ENCODE measurements at regions not wholly inside any gene's neighbourhood (a gene's known extent, or its start where the extent isn't known, plus 50 kb on each side); places are given as distances from the start of the nearest gene placed in this dataset.

- dilution Hi-C loops (cut with MboI; ENCODE audit: extremely low pct_ligation_motif_present, low sequenced_read_pairs): no loop called here
- no peak for DNase-seq (ENCODE audit: low read depth, low spot score)
- Histone ChIP-seq H2AFZ (ENCODE audit: control insufficient read depth, low read length) (no peak overlapping the region), H4K20me1 (ENCODE audit: control insufficient read depth, extremely low read depth, insufficient read depth, low read length) (no peaks in the 10 kb centered on the region), H3K9me1 (ENCODE audit: control insufficient read depth, extremely low read depth, insufficient read depth, low read length) (no peaks in the 10 kb centered on the region), H3K27me3 (ENCODE audit: control insufficient read depth, extremely low read depth, insufficient read depth, low read length) (no peaks in the 10 kb centered on the region), H3K4me1 (ENCODE audit: control insufficient read depth, extremely low read depth, insufficient read depth, low read length) (no peaks in the 10 kb centered on the region), H3K27ac (ENCODE audit: control insufficient read depth, insufficient read depth, low read length) (no peak overlapping the region), H3K36me3 (ENCODE audit: control insufficient read depth in 2 of 2, extremely low read depth in 1 of 2, insufficient read depth in 2 of 2, low read length in 2 of 2) (no peaks in the 10 kb centered on the region), H3K79me2 (ENCODE audit: control insufficient read depth, insufficient read depth, low read length) (no peaks in the 10 kb centered on the region), H3K9ac (ENCODE audit: control insufficient read depth, extremely low read depth, insufficient read depth, low read length) (no peak overlapping the region), H3K9me3 (ENCODE audit: control insufficient read depth, low read depth, low read length) (no peaks in the 10 kb centered on the region), H3K4me2 (ENCODE audit: control insufficient read depth, extremely low read depth, insufficient read depth, low read depth, low read length) (no peak overlapping the region), H3K4me3 (ENCODE audit: control insufficient read depth in 2 of 3, extremely low read depth in 1 of 3, insufficient read depth in 2 of 3, low read depth in 1 of 3, low read length in 3 of 3) (no peak overlapping the region)
- TF ChIP-seq EZH2 (IDR thresholded peaks at IDR 0.05; ENCODE audit: low read length): no peak
- no peak for TF ChIP-seq CTCF (optimal IDR thresholded peaks at IDR 0.05 in 1 of 3, IDR thresholded peaks at IDR 0.05 in 1 of 3, conservative IDR thresholded peaks at IDR 0.05 in 1 of 3; ENCODE audit: extremely low read depth in 1 of 3, insufficient read depth in 2 of 3, low read length in 3 of 3)
- FAIRE-seq: no peak
These were observed 79.8 kb upstream of the FZD7 start for GRCh38 chr2:201953880-201954279.

GRCh38 chr2:201955231-201955630, 78.4 kb upstream of the FZD7 start:
- Histone ChIP-seq H3K9me1 (ENCODE audit: control insufficient read depth, extremely low read depth, insufficient read depth, low read length) (no peaks in the 10 kb centered on the region), H4K20me1 (ENCODE audit: control insufficient read depth, extremely low read depth, insufficient read depth, low read length) (no peaks in the 10 kb centered on the region), H3K9ac (ENCODE audit: control insufficient read depth, extremely low read depth, insufficient read depth, low read length) (no peak overlapping the region), H3K27ac (ENCODE audit: control insufficient read depth, insufficient read depth, low read length) (no peak overlapping the region), H3K27me3 (ENCODE audit: control insufficient read depth, extremely low read depth, insufficient read depth, low read length) (no peaks in the 10 kb centered on the region), H3K9me3 (ENCODE audit: control insufficient read depth, low read depth, low read length) (no peaks in the 10 kb centered on the region), H3K4me1 (ENCODE audit: control insufficient read depth, extremely low read depth, insufficient read depth, low read length) (no peaks in the 10 kb centered on the region), H2AFZ (ENCODE audit: control insufficient read depth, low read length) (no peak overlapping the region), H3K4me3 (ENCODE audit: control insufficient read depth in 2 of 3, extremely low read depth in 1 of 3, insufficient read depth in 2 of 3, low read depth in 1 of 3, low read length in 3 of 3) (no peak overlapping the region), H3K4me2 (ENCODE audit: control insufficient read depth, extremely low read depth, insufficient read depth, low read depth, low read length) (no peak overlapping the region), H3K79me2 (ENCODE audit: control insufficient read depth, insufficient read depth, low read length) (no peaks in the 10 kb centered on the region), H3K36me3 (ENCODE audit: control insufficient read depth in 2 of 2, extremely low read depth in 1 of 2, insufficient read depth in 2 of 2, low read length in 2 of 2) (no peaks in the 10 kb centered on the region)
- DNase-seq (ENCODE audit: low read depth, low spot score) (no peak), FAIRE-seq (no peak)
- no peak for TF ChIP-seq CTCF (optimal IDR thresholded peaks at IDR 0.05 in 1 of 3, IDR thresholded peaks at IDR 0.05 in 1 of 3, conservative IDR thresholded peaks at IDR 0.05 in 1 of 3; ENCODE audit: extremely low read depth in 1 of 3, insufficient read depth in 2 of 3, low read length in 3 of 3)
- no peak for TF ChIP-seq EZH2 (IDR thresholded peaks at IDR 0.05; ENCODE audit: low read length)
- dilution Hi-C loops (cut with MboI; ENCODE audit: extremely low pct_ligation_motif_present, low sequenced_read_pairs): no loop called here
